Mesendoderm (in vitro differentiated cells): ENCODE measurements at regions not wholly inside any gene's neighbourhood (a gene's known extent, or its start where the extent isn't known, plus 50 kb on each side); places are given as distances from the start of the nearest gene placed in this dataset.

Source experiments
- DNase-seq: peaks from one replicate; pipeline ENCODE4 v3.0.0; 2013
- H2AK5ac ChIP-seq: 2 replicates; pipeline ENCODE4 v1.6.1; 2013; ENCODE audit warnings: low read length, inconsistent platforms
- H2BK120ac ChIP-seq: 2 replicates; pipeline ENCODE4 v1.6.1; 2013; ENCODE audit warnings: low read depth, mild to moderate bottlenecking, low read length, moderate library complexity, mixed read lengths
- H2BK15ac ChIP-seq: replicated peaks from 2 replicates; pipeline ENCODE4 v1.6.1; 2013; ENCODE audit warnings: low read depth, mild to moderate bottlenecking, moderate library complexity
- H2BK5ac ChIP-seq: 2 replicates; pipeline ENCODE4 v1.6.1; 2013; ENCODE audit warnings: low read length, inconsistent platforms
- H3K18ac ChIP-seq: 2 replicates; pipeline ENCODE4 v1.6.1; 2013; ENCODE audit warnings: mild to moderate bottlenecking, low read length, mixed read lengths
- H3K23ac ChIP-seq: one replicate; pipeline ENCODE4 v1.6.1; 2013; ENCODE audit warnings: low read length
- H3K27ac ChIP-seq: 2 replicates; pipeline ENCODE4 v1.5.1; 2013; ENCODE audit warnings: low read depth, mild to moderate bottlenecking, inconsistent platforms, low read length, moderate library complexity
- H3K27me3 ChIP-seq: 2 replicates; pipeline ENCODE4 v1.6.1; 2013; ENCODE audit warnings: low read length, control low read depth, mild to moderate bottlenecking, inconsistent platforms; ENCODE audit not compliant: insufficient read depth, poor library complexity
- H3K36me3 ChIP-seq: 2 replicates; pipeline ENCODE4 v1.6.1; 2013; ENCODE audit warnings: low read length, inconsistent platforms; ENCODE audit not compliant: control insufficient read depth, insufficient read depth
- H3K4ac ChIP-seq: one replicate; pipeline ENCODE4 v1.6.1; 2013; ENCODE audit warnings: low read depth, mild to moderate bottlenecking, low read length, moderate library complexity
- H3K4me1 ChIP-seq: 2 replicates; pipeline ENCODE4 v1.6.1; 2013; ENCODE audit warnings: low read depth, low read length, inconsistent platforms; ENCODE audit not compliant: control insufficient read depth
- H3K4me2 ChIP-seq: 2 replicates; pipeline ENCODE4 v1.6.1; 2013; ENCODE audit warnings: low read length
- H3K4me3 ChIP-seq: 2 replicates; pipeline ENCODE4 v1.5.1; 2013; ENCODE audit warnings: mild to moderate bottlenecking, low read length
- H3K56ac ChIP-seq: one replicate; pipeline ENCODE4 v1.6.1; 2013; ENCODE audit warnings: low read length
- H3K79me1 ChIP-seq: 2 replicates; pipeline ENCODE4 v1.6.1; 2013; ENCODE audit warnings: low read length, inconsistent platforms
- H3K79me2 ChIP-seq: 2 replicates; pipeline ENCODE4 v1.6.1; 2013; ENCODE audit warnings: mild to moderate bottlenecking, low read length; ENCODE audit not compliant: control insufficient read depth, insufficient read depth
- H3K9ac ChIP-seq: 2 replicates; pipeline ENCODE4 v1.6.1; 2013; ENCODE audit warnings: low read length, inconsistent platforms
- H4K5ac ChIP-seq: one replicate; pipeline ENCODE4 v1.6.1; 2013; ENCODE audit warnings: low read length
- H4K8ac ChIP-seq: one replicate; pipeline ENCODE4 v1.6.1; 2013; ENCODE audit warnings: low read depth, mild to moderate bottlenecking, control low read depth, low read length, moderate library complexity
- WGBS: extraction: QIAGEN DNeasy Blood & Tissue Kit; methylation state at CpG from one replicate; pipeline ENCODE4 v1.1.7; 2013; ENCODE audit warnings: low lambda C conversion rate, missing lambda C conversion rate; ENCODE audit not compliant: insufficient coverage; ENCODE audit errors: extremely low coverage; 5-methylcytosine and 5-hydroxymethylcytosine counted together

GRCh38 chr2:168392024-168392423, 64.0 kb upstream of the CERS6 start:
- Histone ChIP-seq H2AK5ac (no peak overlapping the region), H3K27me3 (no peaks in the 10 kb centered on the region), H2BK5ac (no peak overlapping the region), H2BK120ac (no peak overlapping the region), H3K79me1 (no peaks in the 10 kb centered on the region), H3K4ac (no peak overlapping the region), H3K27ac (no peak overlapping the region), H3K4me1 (no peaks in the 10 kb centered on the region), H3K4me3 (no peak overlapping the region), H4K5ac (no peak overlapping the region), H3K9ac (no peak overlapping the region), H2BK15ac (no peak overlapping the region), H3K36me3 (no peaks in the 10 kb centered on the region), H3K4me2 (no peak overlapping the region), H3K56ac (no peak overlapping the region), H3K23ac (no peak overlapping the region), H4K8ac (no peak overlapping the region), H3K18ac (no peak overlapping the region), H3K79me2 (no peaks in the 10 kb centered on the region)
- no CpG with 5 or more reads among the region's 2 CpGs for WGBS
- DNase-seq = no peak

GRCh38 chr2:168392797-168393196, 63.3 kb upstream of the CERS6 start:
- WGBS = no CpG with 5 or more reads among the region's 4 CpGs
- no peak overlapping the region for H2BK15ac ChIP-seq
- no peaks in the 10 kb centered on the region for H3K4me1 ChIP-seq
- H3K9ac ChIP-seq = no peak overlapping the region
- no peaks in the 10 kb centered on the region for H3K27me3 ChIP-seq
- no peak overlapping the region for H4K5ac ChIP-seq
- no peaks in the 10 kb centered on the region for H3K36me3 ChIP-seq
- H3K23ac ChIP-seq = no peak overlapping the region
- H2AK5ac ChIP-seq = no peak overlapping the region
- H2BK120ac ChIP-seq = no peak overlapping the region
- H3K4me2 ChIP-seq = no peak overlapping the region
- H2BK5ac ChIP-seq = no peak overlapping the region
- H3K79me1 ChIP-seq = no peaks in the 10 kb centered on the region
- H3K4ac ChIP-seq = no peak overlapping the region
- DNase-seq = no peak
- no peaks in the 10 kb centered on the region for H3K79me2 ChIP-seq
- no peak overlapping the region for H3K56ac ChIP-seq
- no peak overlapping the region for H4K8ac ChIP-seq
- no peak overlapping the region for H3K27ac ChIP-seq
- H3K18ac ChIP-seq = no peak overlapping the region
- H3K4me3 ChIP-seq = no peak overlapping the region

GRCh38 chr2:168394262-168394661, 61.8 kb upstream of the CERS6 start:
- Histone ChIP-seq H2BK5ac (no peak overlapping the region), H4K5ac (no peak overlapping the region), H3K56ac (no peak overlapping the region), H3K79me1 (no peaks in the 10 kb centered on the region), H3K4me1 (no peaks in the 10 kb centered on the region), H3K4ac (no peak overlapping the region), H4K8ac (no peak overlapping the region), H3K4me2 (no peak overlapping the region), H2BK15ac (no peak overlapping the region), H2AK5ac (no peak overlapping the region), H3K79me2 (no peaks in the 10 kb centered on the region), H3K36me3 (no peaks in the 10 kb centered on the region), H3K4me3 (no peak overlapping the region), H3K27me3 (no peaks in the 10 kb centered on the region), H3K9ac (no peak overlapping the region), H3K27ac (no peak overlapping the region), H3K18ac (no peak overlapping the region), H2BK120ac (no peak overlapping the region), H3K23ac (no peak overlapping the region)
- DNase-seq = no peak

GRCh38 chr2:168396131-168396530, 59.9 kb upstream of the CERS6 start:
- no peak overlapping the region for H4K5ac ChIP-seq

GRCh38 chr2:168397629-168398028, 58.4 kb upstream of the CERS6 start:
- Histone ChIP-seq H3K4ac (no peak overlapping the region), H4K5ac (no peak overlapping the region), H2BK15ac (no peak overlapping the region), H3K9ac (no peak overlapping the region), H3K27me3 (no peaks in the 10 kb centered on the region), H3K4me3 (no peak overlapping the region), H2BK120ac (no peak overlapping the region), H3K4me2 (no peak overlapping the region), H2BK5ac (no peak overlapping the region), H3K79me1 (no peaks in the 10 kb centered on the region), H2AK5ac (no peak overlapping the region), H4K8ac (no peak overlapping the region), H3K79me2 (no peaks in the 10 kb centered on the region), H3K23ac (no peak overlapping the region), H3K36me3 (no peaks in the 10 kb centered on the region), H3K27ac (no peak overlapping the region), H3K4me1 (no peaks in the 10 kb centered on the region), H3K56ac (no peak overlapping the region), H3K18ac (no peak overlapping the region)
- WGBS = no CpG with 5 or more reads among the region's 2 CpGs
- DNase-seq = no peak

More at GRCh38 chr2:168396131-168396530, 59.9 kb upstream of the CERS6 start:
- DNase-seq = no peak
- Histone ChIP-seq H3K27ac (no peak overlapping the region), H2BK5ac (no peak overlapping the region), H3K23ac (no peak overlapping the region), H3K4me3 (no peak overlapping the region), H3K56ac (no peak overlapping the region), H3K18ac (no peak overlapping the region), H3K4ac (no peak overlapping the region), H2AK5ac (no peak overlapping the region), H3K27me3 (no peaks in the 10 kb centered on the region), H2BK15ac (no peak overlapping the region), H3K36me3 (no peaks in the 10 kb centered on the region), H4K8ac (no peak overlapping the region), H3K79me2 (no peaks in the 10 kb centered on the region), H2BK120ac (no peak overlapping the region), H3K79me1 (no peaks in the 10 kb centered on the region), H3K9ac (no peak overlapping the region), H3K4me2 (no peak overlapping the region), H3K4me1 (no peaks in the 10 kb centered on the region)
- WGBS = no CpG with 5 or more reads among the region's 2 CpGs

GRCh38 chr2:168401048-168401556, 55.0 kb upstream of the CERS6 start:
- no peak overlapping the region for H2BK5ac ChIP-seq
- H3K4me2 ChIP-seq = no peak overlapping the region
- H3K9ac ChIP-seq = no peak overlapping the region
- WGBS = no CpG with 5 or more reads among the region's 4 CpGs
- no peak overlapping the region for H3K27ac ChIP-seq
- no peak overlapping the region for H3K18ac ChIP-seq
- no peak overlapping the region for H4K5ac ChIP-seq
- no peaks in the 10 kb centered on the region for H3K4me1 ChIP-seq
- no peaks in the 10 kb centered on the region for H3K36me3 ChIP-seq
- no peak overlapping the region for H2AK5ac ChIP-seq
- H3K23ac ChIP-seq = no peak overlapping the region
- H3K79me1 ChIP-seq = no peaks in the 10 kb centered on the region
- no peaks in the 10 kb centered on the region for H3K79me2 ChIP-seq
- no peak overlapping the region for H3K4ac ChIP-seq
- DNase-seq = no peak
- H3K27me3 ChIP-seq = no peaks in the 10 kb centered on the region
- no peak overlapping the region for H2BK15ac ChIP-seq
- H4K8ac ChIP-seq = no peak overlapping the region
- H3K56ac ChIP-seq = no peak overlapping the region
- no peak overlapping the region for H2BK120ac ChIP-seq
- no peak overlapping the region for H3K4me3 ChIP-seq
